H4 (cell line): ENCODE measurements at regions not wholly inside any gene's neighbourhood (a gene's known extent, or its start where the extent isn't known, plus 50 kb on each side); places are given as distances from the start of the nearest gene placed in this dataset.
A peak's percentile ranks its signal among the peaks of the same experiment; 100 is the strongest.
"Not testable (repeated sequence)": the region's sequence is repeated elsewhere in the genome, so short reads cannot be mapped to it uniquely, and the experiment has no call there.

Experiments used
- DNase-seq: peaks from one replicate; pipeline ENCODE4 v3.0.0-alpha.2; 2015; ENCODE audit warnings: low spot score

- no peak for DNase-seq
Measured at GRCh38 chr13:87736849-87737385, 65.7 kb downstream of the SLITRK5 start.

DNA sequence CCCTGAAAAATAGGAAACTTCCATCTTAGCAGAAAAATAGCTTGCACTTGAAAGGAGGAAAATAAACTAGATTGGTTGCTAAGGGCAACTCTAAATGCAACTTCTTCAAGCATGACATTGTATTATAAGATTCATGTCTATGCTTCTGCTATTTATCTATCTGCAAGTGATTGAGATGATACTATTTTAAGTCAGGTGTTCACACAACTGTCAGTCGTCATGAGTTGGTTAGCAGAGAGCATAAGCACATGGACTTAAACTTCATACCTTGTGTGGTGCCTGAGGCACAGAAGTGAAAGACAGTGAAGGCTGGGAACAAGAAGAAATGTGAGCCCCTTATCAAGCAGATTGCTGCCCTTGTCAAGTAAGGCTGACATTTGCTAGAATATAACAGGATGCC, 82.9 kb downstream of the SLITRK5 start:
- no peak for DNase-seq

DNA sequence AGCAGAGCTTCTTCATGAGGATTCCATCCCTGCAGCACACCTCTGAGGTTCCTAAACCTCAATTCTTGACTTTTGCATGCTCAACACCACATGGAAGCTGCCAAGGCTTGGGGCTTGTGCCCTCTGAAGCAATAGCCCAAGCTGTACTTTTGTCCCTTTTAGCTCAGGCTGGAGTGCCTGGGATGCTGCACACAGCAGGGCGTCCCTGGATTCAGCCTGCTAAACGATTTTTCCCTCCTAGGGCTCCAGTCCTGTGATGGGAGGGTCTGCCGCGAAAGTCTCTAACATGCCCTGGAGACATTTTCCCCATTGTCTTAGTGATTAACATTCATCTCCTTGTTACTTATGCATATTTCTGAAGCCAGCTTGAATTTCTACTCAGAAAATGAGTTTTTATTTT, 98.3 kb downstream of the SLITRK5 start:
- DNase-seq = no peak

GRCh38 chr13:87777387-87777786, 106.2 kb downstream of the SLITRK5 start:
- peak; percentile 3 for DNase-seq

DNA sequence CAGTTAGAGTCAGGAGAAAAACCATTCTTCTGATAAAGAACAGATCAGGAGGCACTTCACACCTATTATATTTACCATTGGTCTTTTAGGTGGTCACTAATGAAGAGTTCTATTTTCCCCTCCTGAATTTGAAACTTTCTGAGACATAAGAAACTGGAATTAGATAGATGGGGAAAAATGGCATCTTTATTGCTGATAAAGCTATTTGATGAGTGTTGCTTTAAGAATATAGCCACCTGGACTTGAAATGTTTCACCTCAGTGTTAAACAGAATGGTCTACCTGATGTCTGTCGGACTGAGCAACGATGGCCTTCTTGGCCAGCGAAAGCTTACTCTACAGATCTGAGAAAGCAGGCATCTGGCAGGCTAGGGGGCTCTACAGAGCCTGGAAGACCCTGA, 107.0 kb downstream of the SLITRK5 start:
- DNase-seq = no peak

DNA sequence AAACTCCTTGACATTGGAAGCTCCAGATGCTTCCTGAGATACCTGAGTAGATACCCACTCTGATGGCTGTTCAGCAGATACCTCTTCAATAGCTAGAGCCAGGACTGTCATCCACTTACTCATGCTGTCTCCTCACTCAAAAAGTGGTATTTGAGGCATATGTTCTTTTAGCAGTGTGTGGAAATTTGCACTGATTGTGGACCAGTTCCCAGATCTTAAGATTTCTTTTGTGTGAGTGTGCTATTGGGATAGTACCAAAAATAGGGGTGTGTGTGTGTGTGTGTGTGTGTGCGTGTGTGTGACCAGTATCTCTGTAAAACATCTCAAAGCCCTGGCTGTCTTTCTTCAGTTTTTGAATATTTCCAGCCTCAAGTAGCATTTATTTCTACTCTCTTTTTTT, 108.3 kb downstream of the SLITRK5 start:
- no peak for DNase-seq

DNA sequence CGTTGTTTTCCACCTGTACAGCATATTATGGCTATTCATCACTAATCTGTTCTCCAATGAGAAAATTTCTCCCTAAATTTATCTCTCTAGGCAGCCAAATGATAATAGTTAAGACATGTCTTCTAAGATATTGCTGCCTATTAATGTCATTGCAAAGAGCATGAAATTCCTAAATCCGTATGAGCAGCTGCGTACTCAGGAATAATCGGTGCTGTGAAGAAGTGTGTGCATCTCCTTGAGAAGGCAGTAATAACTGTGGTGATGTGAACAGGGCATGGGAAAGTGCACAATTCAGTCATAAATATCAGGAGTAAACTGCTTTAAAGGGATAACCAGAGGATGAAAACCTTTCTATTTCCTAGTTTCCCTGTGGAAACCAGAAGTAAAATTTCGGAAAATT, 112.2 kb downstream of the SLITRK5 start:
- DNase-seq = no peak

GRCh38 chr13:87788363-87788762, 117.2 kb downstream of the SLITRK5 start:
- no peak for DNase-seq

DNA sequence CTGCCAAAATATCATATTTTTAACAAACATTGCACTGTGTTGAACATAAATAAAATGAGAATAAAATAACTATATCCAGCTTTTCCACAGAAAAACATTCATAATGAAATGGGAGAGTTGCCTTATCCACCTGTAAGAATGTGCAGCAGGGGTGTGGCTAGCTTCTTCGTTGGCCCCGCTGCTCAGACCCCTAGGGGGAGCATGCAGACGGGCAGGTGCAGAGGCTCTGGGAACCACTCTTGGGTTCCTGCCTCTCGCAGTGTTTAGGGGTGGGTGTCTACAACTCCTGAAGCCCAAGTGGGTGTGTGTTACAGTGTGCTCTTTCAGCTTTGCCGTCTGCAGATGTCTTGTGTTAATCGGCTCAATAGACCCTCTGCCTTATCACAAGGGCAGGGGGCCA, 121.7 kb downstream of the SLITRK5 start:
- no peak for DNase-seq

- no peak for DNase-seq
Measured at GRCh38 chr13:87798536-87798935, 127.4 kb downstream of the SLITRK5 start.

DNA sequence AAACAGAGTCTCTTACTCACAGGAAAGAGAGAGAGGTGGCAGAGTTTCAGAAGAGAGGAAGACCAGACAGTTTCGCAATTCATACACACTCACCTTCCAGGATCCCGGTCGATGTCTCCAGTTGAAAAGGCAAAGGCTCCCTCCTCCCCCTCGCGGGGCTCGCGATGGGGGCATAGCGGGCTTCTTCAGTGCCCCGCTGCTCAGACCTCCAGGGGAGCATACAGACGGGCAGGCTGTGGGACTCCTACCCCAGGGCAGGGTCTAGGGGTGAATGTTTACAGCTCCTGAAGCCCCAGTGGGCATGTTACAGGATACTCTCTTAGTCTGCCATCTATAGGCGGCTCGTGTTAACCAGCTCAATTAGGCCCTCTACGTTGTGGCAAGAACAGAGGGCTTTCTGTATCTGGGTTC, 139.2 kb downstream of the SLITRK5 start:
- no peak for DNase-seq

DNA sequence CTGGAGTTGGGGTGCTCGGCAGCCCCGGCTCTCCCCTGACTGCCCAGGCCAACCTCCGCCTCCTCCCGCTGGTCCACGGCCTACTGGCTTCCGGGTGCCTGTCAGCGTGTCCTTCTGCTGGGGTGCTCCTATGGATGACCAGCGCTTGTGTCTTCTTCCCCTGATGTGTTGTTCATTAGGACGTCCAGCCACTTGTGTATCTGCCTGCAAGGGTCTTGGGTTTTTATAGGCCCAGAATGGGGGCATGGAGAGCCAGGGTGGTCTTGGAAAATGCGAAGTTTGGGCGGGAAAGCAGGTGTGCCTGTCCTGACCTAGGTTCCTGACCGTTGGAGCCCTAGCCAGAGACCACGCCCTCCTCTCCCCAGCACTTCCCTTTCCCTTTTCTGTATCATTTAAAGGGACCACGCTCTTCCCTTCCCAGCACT, 139.8 kb downstream of the SLITRK5 start:
- DNase-seq = no peak

- no peak for DNase-seq
Measured at GRCh38 chr13:87814403-87814802, 143.2 kb downstream of the SLITRK5 start.

- DNase-seq = no peak
Measured at GRCh38 chr13:87820241-87820640, 149.1 kb downstream of the SLITRK5 start.

GRCh38 chr13:87821512-87821911, 150.3 kb downstream of the SLITRK5 start:
- DNase-seq = no peak

DNA sequence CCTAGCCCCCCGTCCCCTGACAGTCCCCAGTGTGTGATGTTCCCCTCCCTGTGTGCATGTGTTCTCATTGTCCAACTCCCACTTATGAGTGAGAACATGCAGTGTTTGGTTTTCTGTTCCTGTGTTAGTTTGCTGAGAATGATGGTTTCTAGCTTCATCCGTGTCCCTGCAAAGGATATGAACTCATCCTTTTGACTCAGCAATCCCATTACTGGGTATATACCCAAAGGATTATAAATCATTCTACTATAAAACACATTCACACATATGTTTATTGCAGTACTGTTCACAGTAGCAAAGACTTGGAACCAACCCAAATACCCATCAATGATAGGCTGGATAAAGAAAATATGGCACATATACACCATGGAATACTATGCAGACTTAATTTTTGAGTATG, 155.1 kb downstream of the SLITRK5 start:
- not testable (repeated sequence) for DNase-seq

GRCh38 chr13:87827479-87827878, 156.3 kb downstream of the SLITRK5 start:
- peak; percentile 6 for DNase-seq

- no peak for DNase-seq
Measured at GRCh38 chr13:87837522-87837921, 166.4 kb downstream of the SLITRK5 start.

DNA sequence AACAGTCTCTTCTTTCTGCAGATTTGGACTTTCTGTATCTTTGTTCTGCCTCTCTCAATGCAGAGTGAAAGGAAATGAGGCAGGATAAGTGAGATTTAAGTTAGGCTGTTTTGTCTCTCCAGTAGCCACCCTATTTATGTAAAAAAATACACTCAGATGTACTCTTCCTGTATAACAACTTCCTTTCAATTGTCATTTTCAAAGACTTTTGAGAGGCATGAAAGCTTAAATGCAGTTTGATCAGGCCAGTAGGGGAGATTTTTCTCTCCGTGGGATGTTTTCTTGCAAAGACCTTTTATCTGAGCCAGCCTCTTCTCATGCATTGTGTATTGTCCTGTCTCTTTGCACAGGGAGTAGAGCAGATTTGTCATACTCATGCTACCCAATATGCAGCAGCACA, 166.8 kb downstream of the SLITRK5 start:
- DNase-seq = no peak

DNA sequence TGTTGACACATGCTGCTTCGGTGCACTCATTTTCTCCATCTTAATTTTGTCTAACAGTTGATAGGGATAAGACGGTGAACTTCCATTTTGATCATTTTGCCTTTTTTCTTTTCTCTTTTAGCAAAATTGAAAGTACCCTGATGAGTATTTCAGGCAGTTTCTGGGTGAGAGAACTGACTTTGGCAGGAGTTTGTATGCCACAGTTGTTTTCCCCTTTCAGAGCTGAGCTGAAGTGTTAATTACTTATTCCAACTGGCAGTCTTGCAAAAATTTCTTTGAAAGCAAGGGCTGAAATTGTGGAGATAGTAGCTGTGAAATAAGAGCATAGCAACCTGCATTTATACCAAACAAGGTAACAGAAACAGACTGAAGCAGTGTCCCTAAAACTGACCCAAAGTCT, 180.2 kb downstream of the SLITRK5 start:
- DNase-seq = no peak

- no peak for DNase-seq
Measured at GRCh38 chr13:87855553-87855952, 184.4 kb downstream of the SLITRK5 start.

- no peak for DNase-seq
Measured at GRCh38 chr13:87859261-87859660, 188.1 kb downstream of the SLITRK5 start.

DNA sequence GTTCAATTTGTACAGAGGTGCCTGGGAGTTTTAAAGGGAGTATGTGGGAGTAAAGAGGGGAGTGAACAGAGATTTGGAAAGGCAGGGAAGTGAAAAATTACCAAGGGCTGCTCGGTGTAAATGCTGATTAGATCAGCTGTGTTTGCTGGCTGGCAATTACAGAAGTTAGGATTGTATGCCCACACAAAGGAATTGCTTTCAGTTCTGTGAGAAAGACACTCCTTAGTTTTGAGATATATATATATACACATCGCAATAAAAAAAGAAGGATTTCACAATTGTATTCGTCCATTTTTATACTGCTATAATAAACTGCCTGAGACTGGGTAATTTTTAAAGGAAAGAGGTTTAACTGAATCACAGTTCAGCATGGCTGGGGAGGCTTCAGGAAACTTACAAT, 196.3 kb downstream of the SLITRK5 start:
- DNase-seq = no peak

GRCh38 chr13:87868731-87869130, 197.6 kb downstream of the SLITRK5 start:
- DNase-seq = no peak

GRCh38 chr13:87872813-87873212, 201.6 kb downstream of the SLITRK5 start:
- no peak for DNase-seq
